ENCODE measurements at regions not wholly inside any gene's neighbourhood (a gene's known extent, or its start where the extent isn't known, plus 50 kb on each side); places are given as distances from the start of the nearest gene placed in this dataset.

DNA sequence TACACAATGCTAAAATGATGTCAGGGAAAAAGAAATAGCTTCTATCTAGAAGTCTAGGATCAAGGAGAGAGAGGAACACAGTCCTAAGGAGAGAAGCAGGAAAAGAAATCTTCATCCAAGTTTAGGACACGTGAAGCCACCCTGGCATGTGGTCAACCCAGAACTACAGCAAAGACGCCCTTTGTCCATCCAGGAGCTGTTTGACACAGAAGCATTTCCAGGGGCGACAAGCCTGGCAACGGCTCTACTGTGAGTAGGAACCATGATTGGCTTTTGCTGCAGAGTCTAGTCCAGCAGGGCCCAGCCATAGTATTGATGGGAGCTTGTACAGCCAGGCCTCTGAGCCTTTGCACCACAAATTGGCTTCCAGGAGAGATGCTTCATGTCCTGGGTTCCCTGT is 185.4 kb upstream of the RPL38 start:
- no peak for ATAC-seq
- no peak overlapping the region for H3K4me3 ChIP-seq (ENCODE audit: low read depth in 2 of 2, low read length in 2 of 2)
- peaks cover 43% of the 10 kb centered on the region for H3K27me3 ChIP-seq (ENCODE audit: control insufficient read depth, insufficient read depth, low read length)
- no peaks in the 10 kb centered on the region for H3K36me3 ChIP-seq (ENCODE audit: control insufficient read depth, insufficient read depth, low read length)
- in situ Hi-C loops (cut with HindIII; ENCODE audit: low pct_unique_long_range_greater_than_20kb, low sequenced_read_pairs) (no loop called here), intact Hi-C loops (cut with micrococcal nuclease; ENCODE audit: unreplicated experiment) (no loop called here)
- no peak overlapping the region for H3K27ac ChIP-seq (ENCODE audit: low read length)
- BruUV-seq (replicated peaks): no TSS peak
- ChIA-PET POLR2A (interaction anchor here (0.6 kb wide), 1 partner anchor 20 kb away, joined by 9 read pairs; no protein-coding TSS in a partner anchor), CTCF (interaction anchor here (1.1 kb wide), 1 partner anchor 20 kb away, joined by 3 read pairs; no protein-coding TSS in a partner anchor)
- no peak for TF ChIP-seq TCF7L2 (IDR thresholded peaks at IDR 0.05; ENCODE audit: low read depth, low read length)
- no peak for TF ChIP-seq SIN3A (IDR thresholded peaks at IDR 0.05; ENCODE audit: borderline replicate concordance, insufficient read depth, low read depth, low read length)
- TF ChIP-seq, protein P1, sequence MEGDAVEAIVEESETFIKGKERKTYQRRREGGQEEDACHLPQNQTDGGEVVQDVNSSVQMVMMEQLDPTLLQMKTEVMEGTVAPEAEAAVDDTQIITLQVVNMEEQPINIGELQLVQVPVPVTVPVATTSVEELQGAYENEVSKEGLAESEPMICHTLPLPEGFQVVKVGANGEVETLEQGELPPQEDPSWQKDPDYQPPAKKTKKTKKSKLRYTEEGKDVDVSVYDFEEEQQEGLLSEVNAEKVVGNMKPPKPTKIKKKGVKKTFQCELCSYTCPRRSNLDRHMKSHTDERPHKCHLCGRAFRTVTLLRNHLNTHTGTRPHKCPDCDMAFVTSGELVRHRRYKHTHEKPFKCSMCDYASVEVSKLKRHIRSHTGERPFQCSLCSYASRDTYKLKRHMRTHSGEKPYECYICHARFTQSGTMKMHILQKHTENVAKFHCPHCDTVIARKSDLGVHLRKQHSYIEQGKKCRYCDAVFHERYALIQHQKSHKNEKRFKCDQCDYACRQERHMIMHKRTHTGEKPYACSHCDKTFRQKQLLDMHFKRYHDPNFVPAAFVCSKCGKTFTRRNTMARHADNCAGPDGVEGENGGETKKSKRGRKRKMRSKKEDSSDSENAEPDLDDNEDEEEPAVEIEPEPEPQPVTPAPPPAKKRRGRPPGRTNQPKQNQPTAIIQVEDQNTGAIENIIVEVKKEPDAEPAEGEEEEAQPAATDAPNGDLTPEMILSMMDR (IDR thresholded peaks at IDR 0.05): no peak
- DNase-seq (ENCODE audit: low read depth, low spot score): no peak
- no peaks in the 10 kb centered on the region for H3K9me3 ChIP-seq (ENCODE audit: control insufficient read depth, insufficient read depth, low read depth, low read length)
- no peaks in the 10 kb centered on the region for H3K4me1 ChIP-seq (ENCODE audit: control insufficient read depth, insufficient read depth, low read length)

DNA sequence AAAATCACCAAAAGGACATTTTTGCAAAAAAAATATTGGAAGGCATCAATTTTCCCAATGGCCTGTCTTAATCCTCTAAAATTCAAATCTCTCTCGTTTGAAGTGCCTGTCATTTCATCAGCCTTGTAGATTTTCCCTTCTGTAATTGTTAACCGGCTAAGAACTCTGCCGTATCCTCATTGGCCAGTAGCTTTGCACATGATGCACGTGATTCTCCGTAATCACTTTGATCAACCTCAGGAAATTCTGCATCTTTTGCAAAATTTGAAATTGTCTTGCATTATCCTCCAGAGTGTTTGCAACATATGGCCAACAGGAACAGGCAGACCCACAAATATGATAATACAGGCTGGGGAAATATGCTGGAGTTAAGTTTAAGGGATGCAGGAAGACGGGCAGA is 184.2 kb upstream of the RPL38 start:
- TF ChIP-seq, protein P2, sequence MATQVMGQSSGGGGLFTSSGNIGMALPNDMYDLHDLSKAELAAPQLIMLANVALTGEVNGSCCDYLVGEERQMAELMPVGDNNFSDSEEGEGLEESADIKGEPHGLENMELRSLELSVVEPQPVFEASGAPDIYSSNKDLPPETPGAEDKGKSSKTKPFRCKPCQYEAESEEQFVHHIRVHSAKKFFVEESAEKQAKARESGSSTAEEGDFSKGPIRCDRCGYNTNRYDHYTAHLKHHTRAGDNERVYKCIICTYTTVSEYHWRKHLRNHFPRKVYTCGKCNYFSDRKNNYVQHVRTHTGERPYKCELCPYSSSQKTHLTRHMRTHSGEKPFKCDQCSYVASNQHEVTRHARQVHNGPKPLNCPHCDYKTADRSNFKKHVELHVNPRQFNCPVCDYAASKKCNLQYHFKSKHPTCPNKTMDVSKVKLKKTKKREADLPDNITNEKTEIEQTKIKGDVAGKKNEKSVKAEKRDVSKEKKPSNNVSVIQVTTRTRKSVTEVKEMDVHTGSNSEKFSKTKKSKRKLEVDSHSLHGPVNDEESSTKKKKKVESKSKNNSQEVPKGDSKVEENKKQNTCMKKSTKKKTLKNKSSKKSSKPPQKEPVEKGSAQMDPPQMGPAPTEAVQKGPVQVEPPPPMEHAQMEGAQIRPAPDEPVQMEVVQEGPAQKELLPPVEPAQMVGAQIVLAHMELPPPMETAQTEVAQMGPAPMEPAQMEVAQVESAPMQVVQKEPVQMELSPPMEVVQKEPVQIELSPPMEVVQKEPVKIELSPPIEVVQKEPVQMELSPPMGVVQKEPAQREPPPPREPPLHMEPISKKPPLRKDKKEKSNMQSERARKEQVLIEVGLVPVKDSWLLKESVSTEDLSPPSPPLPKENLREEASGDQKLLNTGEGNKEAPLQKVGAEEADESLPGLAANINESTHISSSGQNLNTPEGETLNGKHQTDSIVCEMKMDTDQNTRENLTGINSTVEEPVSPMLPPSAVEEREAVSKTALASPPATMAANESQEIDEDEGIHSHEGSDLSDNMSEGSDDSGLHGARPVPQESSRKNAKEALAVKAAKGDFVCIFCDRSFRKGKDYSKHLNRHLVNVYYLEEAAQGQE (IDR thresholded peaks at IDR 0.05; ENCODE audit: insufficient read depth in 1 of 2, low read depth in 2 of 2, low read length in 1 of 2): no peak
- TF ChIP-seq TCF7L2 (IDR thresholded peaks at IDR 0.05; ENCODE audit: low read depth, low read length) (no peak), SIN3A (IDR thresholded peaks at IDR 0.05; ENCODE audit: borderline replicate concordance, insufficient read depth, low read depth, low read length) (no peak), POLR2AphosphoS5 (IDR thresholded peaks at IDR 0.05; ENCODE audit: low read depth, low read length) (no peak)
- TF ChIP-seq, protein P1 (IDR thresholded peaks at IDR 0.05): no peak
- CTCF ChIA-PET: no interaction called here
- POLR2A ChIA-PET: no interaction called here
- in situ Hi-C loops (cut with HindIII; ENCODE audit: low pct_unique_long_range_greater_than_20kb, low sequenced_read_pairs) (no loop called here), intact Hi-C loops (cut with micrococcal nuclease; ENCODE audit: unreplicated experiment) (no loop called here)
- no TSS peak for BruUV-seq (replicated peaks)
- Histone ChIP-seq H3K9me3 (ENCODE audit: control insufficient read depth, insufficient read depth, low read depth, low read length) (no peaks in the 10 kb centered on the region), H3K4me1 (ENCODE audit: control insufficient read depth, insufficient read depth, low read length) (no peaks in the 10 kb centered on the region), H3K4me3 (ENCODE audit: low read depth in 2 of 2, low read length in 2 of 2) (no peak overlapping the region), H3K27me3 (ENCODE audit: control insufficient read depth, insufficient read depth, low read length) (peaks cover 33% of the 10 kb centered on the region), H3K36me3 (ENCODE audit: control insufficient read depth, insufficient read depth, low read length) (no peaks in the 10 kb centered on the region), H3K27ac (ENCODE audit: low read length) (no peak overlapping the region)
- DNase-seq (ENCODE audit: low read depth, low spot score) (no peak), ATAC-seq (no peak)

Data from Panc1 (cell line).